HG02588 (cell line): ENCODE measurements at regions not wholly inside any gene's neighbourhood (a gene's known extent, or its start where the extent isn't known, plus 50 kb on each side); places are given as distances from the start of the nearest gene placed in this dataset.
"Not testable (repeated sequence)": the region's sequence is repeated elsewhere in the genome, so short reads cannot be mapped to it uniquely, and the experiment has no call there.

Experiments
- ATAC-seq: cut with Tn5 transposase; IDR thresholded peaks from one replicate; pipeline ENCODE4 v1.9.1; 2021; ENCODE audit warnings: mild to moderate bottlenecking, moderate library complexity; ENCODE audit not compliant: unreplicated experiment

DNA sequence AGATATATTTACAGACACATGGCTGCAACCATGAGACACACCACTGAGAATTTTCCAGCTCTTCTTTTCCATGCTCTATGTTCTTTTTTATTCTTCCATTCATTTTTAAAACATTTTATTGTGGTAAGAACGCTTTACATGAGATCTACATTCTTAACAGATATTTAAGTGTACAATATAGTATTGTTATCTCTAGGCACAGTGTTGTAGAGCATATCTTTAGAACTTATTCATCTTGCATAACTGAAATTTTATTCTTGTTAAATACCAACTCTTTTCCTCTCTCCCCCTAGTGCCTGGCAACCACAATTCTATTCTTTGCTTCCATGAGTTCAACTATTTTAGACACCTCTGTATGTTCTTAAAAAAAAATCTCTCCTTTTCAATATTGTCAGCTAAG lies 67.1 kb upstream of the HABP2 start:
- no peak for ATAC-seq

DNA sequence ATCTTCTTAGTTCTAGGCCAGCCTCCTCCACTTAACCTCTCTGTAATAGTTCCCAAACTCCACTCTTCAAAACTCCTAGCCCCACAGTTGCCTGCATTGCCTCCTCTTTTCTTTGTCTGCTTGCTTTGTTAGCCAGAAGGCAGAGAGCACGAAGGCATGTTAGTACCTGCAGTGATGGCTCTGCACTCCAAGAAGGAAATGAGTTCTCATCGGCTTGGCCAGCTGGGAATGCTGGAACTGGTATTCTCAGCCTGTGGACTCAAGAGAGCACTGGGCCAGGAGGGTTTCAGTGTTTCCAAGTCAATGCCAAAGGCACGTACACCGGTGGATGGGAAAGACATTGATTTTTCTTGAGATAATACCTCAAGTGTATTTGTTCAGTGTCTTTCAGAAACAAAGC lies 66.3 kb upstream of the HABP2 start:
- no peak for ATAC-seq

DNA sequence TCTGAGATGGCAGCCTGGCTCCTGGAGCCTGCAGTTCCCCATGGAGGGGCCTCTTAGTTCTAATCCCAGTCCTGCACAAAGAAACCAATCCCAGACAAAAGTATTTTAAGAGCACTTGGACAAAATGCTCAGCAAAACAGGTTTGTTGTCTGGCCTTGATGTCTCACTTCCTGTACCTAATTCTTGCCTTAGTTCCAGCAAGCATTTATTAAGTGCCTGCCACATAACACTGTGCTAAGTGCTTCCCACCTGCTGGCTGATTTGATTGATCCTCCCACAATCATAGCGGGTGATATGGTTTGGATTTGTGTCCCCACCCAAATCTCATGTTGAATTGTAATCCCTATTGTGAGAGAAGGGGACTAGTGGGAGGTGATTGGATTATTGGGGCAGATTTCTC lies 65.7 kb upstream of the HABP2 start:
- no peak for ATAC-seq

DNA sequence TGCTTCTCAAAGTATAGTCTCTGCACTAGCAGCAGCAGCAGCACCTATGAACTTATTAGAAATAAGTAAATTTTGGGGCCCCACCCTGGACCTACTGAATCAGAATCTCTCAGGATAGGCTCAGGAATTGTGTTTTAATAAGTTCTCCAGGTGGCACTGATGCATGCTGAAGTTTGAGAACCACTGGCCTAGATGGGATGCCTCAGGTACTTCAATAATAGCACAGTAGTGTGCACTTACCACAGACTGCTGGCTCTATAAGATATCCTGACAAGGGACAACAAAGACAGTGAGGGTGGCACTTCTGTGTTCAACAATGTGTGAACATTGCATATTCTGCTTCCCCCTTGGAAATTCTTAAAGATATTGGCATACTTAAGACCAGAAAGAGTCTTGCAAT lies 64.7 kb upstream of the HABP2 start:
- ATAC-seq, result no peak

DNA sequence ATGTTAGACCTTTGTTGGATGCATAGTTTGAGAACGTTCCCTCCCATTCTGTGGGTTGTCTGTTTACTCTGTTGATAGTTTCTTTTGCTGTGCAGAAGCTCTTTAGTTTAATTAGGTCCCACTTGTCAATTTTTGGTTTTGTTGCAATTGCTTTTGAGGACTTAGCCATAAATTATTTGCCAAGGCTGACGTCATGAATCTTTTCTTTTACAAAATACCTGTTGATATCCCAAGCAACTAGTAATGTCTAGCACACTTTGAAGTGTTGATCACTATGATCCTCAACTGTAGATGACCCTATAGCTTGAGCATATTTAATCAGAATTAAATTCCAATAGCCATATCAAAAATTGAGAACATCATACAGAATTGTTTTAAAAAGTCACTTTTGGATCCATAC lies 63.3 kb upstream of the HABP2 start:
- ATAC-seq, result not testable (repeated sequence)

DNA sequence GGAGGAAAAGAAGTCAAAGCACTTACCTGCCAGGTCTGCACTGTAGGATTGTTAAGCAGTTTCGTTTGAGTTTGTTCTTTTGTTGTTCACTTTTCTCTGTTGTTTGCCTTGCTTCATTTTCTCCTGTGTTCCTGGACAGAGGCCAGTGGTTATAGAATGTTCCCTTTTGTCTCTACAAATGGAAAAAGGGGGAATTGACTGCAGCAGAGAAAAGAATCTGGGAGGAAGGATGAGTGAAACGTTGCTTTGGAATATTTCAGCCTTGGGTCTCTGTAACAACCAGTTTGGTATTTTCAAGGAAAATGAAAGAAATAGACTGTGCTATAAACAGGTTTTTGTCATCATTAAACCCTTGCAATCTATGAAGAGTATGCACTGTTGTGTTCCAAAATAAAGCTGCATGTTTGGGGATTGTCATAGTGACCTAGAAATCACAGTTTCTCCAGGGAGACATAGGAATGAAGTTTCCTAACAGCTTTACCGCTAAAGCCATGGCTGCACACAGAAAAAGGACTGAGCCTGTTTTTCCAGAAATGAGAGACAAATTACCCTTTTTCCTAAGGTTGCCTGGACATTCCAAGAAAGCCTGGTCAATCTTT lies 60.8 kb upstream of the HABP2 start:
- no peak for ATAC-seq

DNA sequence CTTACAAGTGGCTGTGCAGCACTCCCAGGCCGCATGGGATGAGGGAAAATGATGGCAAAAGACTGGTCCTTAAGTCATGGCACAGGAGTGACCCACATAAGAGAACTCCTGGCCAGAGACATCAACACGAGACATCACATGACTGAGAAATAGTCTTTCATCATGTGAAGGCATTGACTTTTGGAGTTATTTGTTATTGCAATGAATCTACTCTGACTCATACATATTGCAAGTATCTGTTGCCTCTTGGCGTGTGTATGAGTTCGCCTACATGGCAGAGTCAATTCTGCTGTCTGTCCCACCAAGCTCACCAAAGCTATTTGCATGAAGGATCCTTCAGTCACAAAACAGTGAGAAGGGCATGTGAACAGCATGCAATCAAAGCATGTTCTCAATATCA lies 59.7 kb upstream of the HABP2 start:
- no peak for ATAC-seq

DNA sequence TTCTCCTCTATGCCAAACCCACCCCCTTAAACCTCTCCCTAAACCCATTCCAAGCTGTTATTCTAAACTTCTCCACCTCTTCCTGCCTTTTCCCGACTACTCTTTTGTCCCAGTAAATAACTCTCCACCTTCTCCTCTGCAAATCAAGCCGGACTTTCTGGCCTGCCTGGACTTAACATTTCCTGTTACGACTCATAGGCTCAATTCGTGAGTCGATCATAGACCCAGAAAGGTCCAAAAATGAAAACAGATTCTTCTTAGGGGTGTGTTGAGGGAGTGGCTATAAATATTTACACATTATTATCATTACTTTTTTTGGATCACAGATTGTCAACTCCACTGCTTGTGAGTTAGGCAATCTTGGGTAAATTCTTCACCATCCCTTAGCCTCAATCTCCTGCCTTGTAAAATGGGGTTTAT lies 59.0 kb upstream of the HABP2 start:
- ATAC-seq, result no peak

DNA sequence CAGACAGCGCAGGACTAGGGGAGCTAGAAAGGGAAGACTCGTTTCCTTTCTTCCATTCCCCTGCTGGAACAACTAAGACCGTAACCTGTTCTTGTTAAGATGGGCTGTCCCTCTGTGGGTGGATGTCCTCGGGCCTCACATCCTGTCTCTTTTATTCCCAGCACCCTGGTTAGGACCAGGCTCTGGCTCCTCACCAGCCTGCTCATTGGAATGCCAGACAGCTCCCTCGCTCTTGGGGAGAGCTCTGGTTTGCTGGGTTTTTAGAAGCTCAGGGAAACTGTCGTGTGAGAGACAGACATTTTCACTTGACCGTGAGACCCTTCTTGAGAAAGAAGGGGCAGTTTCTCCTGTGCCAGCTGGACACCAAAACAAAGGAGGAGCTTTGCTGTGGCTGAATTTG lies 58.1 kb upstream of the HABP2 start:
- ATAC-seq, result no peak

DNA sequence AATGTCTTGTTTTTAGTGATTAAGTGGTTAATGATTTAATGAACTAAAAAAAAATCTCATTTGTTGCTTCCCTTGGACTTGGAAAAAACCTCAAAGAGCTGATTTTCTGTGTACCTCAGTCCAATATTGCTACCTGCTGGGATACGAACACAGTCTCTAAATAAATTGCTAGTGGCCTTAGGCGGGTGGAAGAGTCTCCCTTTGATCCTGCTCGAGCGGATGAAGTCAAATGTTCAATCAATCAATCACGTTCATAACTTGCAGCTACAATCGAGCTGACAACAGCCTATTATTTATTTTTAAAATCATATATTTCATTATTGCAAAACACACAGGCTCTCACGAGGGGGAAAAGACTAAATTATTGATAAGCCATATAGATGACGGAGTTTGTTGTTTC lies 57.3 kb upstream of the HABP2 start:
- ATAC-seq, result no peak

DNA sequence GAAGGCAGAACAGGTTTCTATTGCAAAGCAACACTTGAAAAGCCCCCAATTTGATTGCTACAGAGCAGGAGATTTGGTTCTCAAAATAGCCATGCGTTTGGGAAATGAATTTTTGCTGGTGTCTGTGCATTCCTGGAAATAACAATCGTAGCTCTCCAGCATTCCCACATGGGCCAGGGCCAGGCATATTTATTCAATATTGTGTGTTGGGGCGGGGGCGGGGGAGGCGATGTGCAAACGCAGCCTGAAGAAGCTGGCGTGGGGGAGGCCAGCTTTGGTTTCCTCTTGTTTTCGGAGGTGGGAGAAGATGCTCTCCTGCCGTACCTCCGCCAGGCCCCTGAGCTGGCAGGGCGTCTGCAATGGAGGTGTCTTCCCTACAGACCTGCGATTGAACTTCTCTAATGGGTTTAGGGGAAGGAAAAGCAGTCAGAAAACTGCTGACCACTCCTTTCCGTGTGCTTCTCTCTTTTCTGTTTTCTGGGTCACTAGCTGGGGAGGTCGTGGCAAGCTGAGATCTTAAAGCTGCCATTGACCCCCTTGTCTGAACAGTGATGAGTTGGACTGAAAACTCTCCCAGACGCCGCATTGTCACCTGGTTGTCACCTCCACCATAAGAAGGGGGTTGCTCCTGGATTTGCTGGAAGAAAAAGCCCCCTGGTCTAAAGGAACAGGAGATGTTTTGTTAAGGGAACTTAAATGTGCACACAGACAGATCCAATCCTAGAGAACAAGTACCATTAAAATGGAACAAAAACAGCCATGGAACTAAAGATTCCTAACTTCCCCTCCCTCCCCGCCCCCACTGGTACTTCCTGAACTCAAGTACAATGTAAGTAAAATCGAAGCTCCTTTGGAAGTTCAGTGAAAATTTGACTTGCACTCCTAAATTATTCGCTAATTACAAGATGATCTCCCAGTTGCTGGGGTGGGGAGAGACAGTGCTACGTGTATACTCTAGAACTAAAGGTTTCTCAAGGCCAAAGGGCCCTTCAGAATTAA lies 56.4 kb upstream of the HABP2 start:
- no peak for ATAC-seq

DNA sequence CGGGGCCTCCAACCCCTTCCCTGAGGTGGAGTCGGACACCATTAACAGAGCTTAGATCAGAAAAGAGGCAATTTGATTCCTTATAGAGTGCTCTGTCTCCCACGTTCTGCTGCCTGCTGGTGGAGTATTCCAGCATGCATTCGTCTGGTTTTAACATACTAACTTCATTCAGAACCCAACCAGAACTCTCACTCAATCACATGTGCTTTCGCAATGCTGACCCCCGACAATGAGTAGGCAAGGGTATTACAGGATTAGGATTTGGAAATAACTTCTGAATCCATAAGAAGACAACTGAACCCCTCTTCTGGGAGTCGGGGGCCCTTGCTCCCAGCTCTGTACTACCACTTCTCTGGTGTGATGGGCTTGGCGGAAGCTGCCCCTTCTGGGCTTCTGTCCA lies 55.7 kb upstream of the HABP2 start:
- no peak for ATAC-seq

DNA sequence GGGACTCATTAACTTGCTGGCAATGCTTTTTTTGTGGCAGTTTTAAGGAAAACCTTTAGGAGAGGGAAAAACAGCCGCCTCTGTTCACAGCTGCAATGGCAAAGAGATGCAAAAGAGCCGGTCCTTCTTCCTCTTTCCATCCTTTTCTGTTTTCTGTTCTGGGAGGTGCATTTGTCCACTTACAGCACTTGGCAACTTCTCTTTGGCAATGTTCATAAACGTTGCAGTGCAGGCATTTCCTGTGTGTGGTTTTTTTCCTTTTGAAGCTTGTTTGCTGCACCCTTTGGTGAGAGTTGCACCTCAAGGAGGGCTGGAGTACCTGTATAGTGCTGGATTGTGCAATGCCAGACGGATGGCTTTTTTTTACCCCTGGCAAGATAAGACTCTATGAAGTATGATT lies 53.9 kb upstream of the HABP2 start:
- ATAC-seq, result no peak

DNA sequence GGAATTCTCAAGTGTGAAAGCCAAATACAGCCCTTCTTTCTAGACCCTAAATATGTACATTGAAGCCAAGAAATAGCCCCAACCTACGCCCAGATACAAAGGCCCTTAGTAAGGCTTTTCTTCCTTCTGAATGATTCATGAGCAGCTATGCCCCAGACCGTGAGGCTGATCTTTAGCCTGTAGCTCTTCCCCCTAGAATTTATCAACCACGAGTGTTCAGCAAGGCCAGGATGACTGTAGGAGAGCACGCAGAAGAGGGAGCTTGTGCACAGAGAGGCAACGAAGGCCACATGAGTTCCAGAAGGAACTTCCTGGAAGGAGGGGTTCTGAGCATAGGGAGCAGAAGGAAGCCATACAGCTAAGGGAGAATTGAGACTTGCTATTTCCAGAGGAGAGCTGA lies 53.0 kb upstream of the HABP2 start:
- ATAC-seq, result no peak

DNA sequence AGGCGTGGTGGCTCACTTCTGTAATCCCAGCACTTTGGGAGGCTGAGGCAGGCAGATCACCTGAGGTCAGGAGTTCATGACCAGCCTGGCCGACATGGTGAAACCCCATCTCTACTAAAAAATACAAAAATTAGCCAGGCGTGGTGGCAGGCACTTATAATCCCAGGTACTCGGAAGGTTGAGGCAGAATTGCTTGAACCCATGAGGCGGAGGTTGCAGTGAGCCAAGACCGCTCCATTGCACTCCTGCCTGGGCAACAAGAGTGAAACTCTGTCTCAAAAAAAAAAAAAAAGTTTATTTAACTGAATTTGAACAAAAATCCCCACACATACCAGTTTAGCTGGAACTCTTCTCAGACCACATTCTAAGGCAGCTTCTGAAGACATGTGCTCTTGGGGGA lies 51.8 kb upstream of the HABP2 start:
- not testable (repeated sequence) for ATAC-seq
